ENCODE measurements at regions not wholly inside any gene's neighbourhood (a gene's known extent, or its start where the extent isn't known, plus 50 kb on each side); places are given as distances from the start of the nearest gene placed in this dataset.

- FAIRE-seq (no peak), DNase-seq (ENCODE audit: insufficient read length, low spot score) (no peak)
- TF ChIP-seq PAX5 (IDR thresholded peaks at IDR 0.05; ENCODE audit: insufficient read depth, low read length, severe bottlenecking) (no peak), TAF1 (IDR thresholded peaks at IDR 0.05; ENCODE audit: low read depth, low read length) (no peak), POU2F2 (IDR thresholded peaks at IDR 0.05; ENCODE audit: low read depth, low read length) (no peak), SPI1 (IDR thresholded peaks at IDR 0.05; ENCODE audit: low read depth, low read length) (no peak), POLR2AphosphoS5 (IDR thresholded peaks at IDR 0.05; ENCODE audit: low read depth, low read length) (no peak), POLR2A (IDR thresholded peaks at IDR 0.05; ENCODE audit: low read depth, low read length) (no peak)
These were observed 122.3 kb downstream of the SPATA31D1 start for GRCh38 chr9:82110881-82111280.

GRCh38 chr9:82115331-82115730, 126.8 kb downstream of the SPATA31D1 start:
- TF ChIP-seq SPI1 (IDR thresholded peaks at IDR 0.05; ENCODE audit: low read depth, low read length) (no peak), PAX5 (IDR thresholded peaks at IDR 0.05; ENCODE audit: insufficient read depth, low read length, severe bottlenecking) (no peak), TAF1 (IDR thresholded peaks at IDR 0.05; ENCODE audit: low read depth, low read length) (no peak), POLR2AphosphoS5 (IDR thresholded peaks at IDR 0.05; ENCODE audit: low read depth, low read length) (no peak), POU2F2 (IDR thresholded peaks at IDR 0.05; ENCODE audit: low read depth, low read length) (no peak), POLR2A (IDR thresholded peaks at IDR 0.05; ENCODE audit: low read depth, low read length) (no peak)
- FAIRE-seq (no peak), DNase-seq (ENCODE audit: insufficient read length, low spot score) (no peak)

DNA sequence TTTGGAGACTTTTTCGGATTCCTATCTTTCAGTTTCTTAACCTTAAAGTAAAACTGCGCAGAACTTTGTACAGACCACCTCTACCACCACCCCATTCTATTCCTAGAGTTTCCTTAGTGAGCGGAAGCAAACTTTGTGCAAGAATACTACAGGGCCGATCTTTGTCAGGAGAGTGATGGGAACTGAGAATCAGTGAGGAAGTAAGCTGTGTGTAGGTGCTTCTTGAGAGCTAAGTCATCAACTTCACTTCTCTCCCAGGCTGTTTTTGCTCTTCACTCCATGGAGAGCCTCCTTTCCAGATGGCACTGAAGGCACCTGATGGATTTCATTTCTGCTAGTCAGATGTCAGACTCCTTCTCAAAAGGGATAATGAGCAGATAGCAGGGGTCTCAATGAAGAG, 127.3 kb downstream of the SPATA31D1 start:
- DNase-seq (ENCODE audit: insufficient read length, low spot score) (no peak), FAIRE-seq (no peak)
- peak; percentile 32; the same call in 1 of the 2 replicates for TF ChIP-seq SPI1 (IDR thresholded peaks at IDR 0.05; ENCODE audit: low read depth, low read length)
- TF ChIP-seq POLR2AphosphoS5 (IDR thresholded peaks at IDR 0.05; ENCODE audit: low read depth, low read length): no peak

DNA sequence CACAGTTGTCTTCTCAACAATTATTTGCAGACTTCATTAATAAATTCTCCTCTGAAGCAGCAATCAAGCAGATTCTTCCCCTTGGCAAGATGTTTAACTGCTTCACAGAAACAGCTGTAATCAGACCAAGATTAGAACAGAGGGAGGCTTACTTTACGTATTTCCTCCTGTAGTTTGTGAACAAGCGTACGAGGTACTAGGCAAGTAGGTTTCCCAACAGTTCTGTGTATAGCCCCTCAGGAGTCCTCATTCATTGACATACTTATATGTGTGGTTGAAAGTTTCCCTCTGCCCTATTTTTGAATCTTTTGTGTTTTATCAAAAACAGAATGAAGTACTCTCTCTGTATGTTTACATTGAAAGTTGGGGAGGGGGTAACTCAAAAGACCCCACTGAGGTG, 128.0 kb downstream of the SPATA31D1 start:
- DNase-seq (ENCODE audit: insufficient read length, low spot score) (no peak), FAIRE-seq (no peak)
- TF ChIP-seq SPI1 (IDR thresholded peaks at IDR 0.05; ENCODE audit: low read depth, low read length) (no peak), POLR2AphosphoS5 (IDR thresholded peaks at IDR 0.05; ENCODE audit: low read depth, low read length) (no peak), POU2F2 (IDR thresholded peaks at IDR 0.05; ENCODE audit: low read depth, low read length) (no peak)

DNA sequence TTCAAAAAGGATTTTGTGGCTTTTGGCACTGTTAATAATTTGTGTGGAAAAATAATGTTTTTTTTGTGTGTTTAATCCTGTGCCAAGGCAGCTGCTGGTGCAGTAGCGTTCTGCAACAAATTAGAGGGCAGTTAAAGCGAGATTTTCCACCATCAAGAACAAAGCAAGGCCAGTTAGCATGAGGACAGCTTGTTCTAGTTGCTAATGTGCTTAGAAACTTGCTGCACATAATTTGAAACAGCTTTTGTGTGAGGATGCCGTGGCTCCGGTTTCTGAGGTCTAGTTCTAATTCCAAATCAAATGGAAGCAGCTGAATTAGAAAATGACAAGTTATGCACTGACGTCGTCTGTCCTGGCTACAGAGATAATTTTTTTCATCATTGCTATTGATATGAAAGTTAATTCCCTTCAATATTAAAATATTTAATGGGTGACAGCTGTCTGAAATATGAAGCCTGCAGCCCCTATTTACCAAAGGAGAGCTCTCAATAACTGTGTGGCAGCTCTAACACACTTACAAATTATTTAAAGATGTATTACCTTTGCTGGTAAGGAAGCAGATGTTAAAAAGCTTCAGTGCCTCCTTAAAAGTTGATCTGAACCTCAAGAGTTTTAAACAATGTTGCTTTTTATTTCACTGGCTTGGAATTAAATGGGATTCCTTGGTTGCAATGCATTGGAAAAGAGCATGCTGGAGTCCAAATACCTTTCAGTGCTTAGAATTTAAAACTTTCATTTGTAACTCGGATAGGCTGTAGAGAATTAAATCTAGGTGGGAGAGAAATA, 128.6 kb downstream of the SPATA31D1 start:
- DNase-seq (ENCODE audit: insufficient read length, low spot score) (no peak), FAIRE-seq (no peak)
- no peak for TF ChIP-seq TAF1 (IDR thresholded peaks at IDR 0.05; ENCODE audit: low read depth, low read length)
- no peak for TF ChIP-seq POLR2A (IDR thresholded peaks at IDR 0.05; ENCODE audit: low read depth, low read length)

- TF ChIP-seq PAX5 (IDR thresholded peaks at IDR 0.05; ENCODE audit: insufficient read depth, low read length, severe bottlenecking) (no peak), POU2F2 (IDR thresholded peaks at IDR 0.05; ENCODE audit: low read depth, low read length) (no peak), POLR2A (IDR thresholded peaks at IDR 0.05; ENCODE audit: low read depth, low read length) (no peak), TAF1 (IDR thresholded peaks at IDR 0.05; ENCODE audit: low read depth, low read length) (no peak), SPI1 (IDR thresholded peaks at IDR 0.05; ENCODE audit: low read depth, low read length) (no peak)
- FAIRE-seq (no peak), DNase-seq (ENCODE audit: insufficient read length, low spot score) (no peak)
These were observed 134.2 kb downstream of the SPATA31D1 start for GRCh38 chr9:82122731-82123130.

GRCh38 chr9:82124090-82124489, 135.5 kb downstream of the SPATA31D1 start:
- no peak for TF ChIP-seq TAF1 (IDR thresholded peaks at IDR 0.05; ENCODE audit: low read depth, low read length)
- TF ChIP-seq POLR2AphosphoS5 (IDR thresholded peaks at IDR 0.05; ENCODE audit: low read depth, low read length): no peak
- no peak for TF ChIP-seq POU2F2 (IDR thresholded peaks at IDR 0.05; ENCODE audit: low read depth, low read length)
- no peak for TF ChIP-seq SPI1 (IDR thresholded peaks at IDR 0.05; ENCODE audit: low read depth, low read length)
- no peak for TF ChIP-seq PAX5 (IDR thresholded peaks at IDR 0.05; ENCODE audit: insufficient read depth, low read length, severe bottlenecking)
- no peak for TF ChIP-seq POLR2A (IDR thresholded peaks at IDR 0.05; ENCODE audit: low read depth, low read length)
- no peak for DNase-seq (ENCODE audit: insufficient read length, low spot score)
- FAIRE-seq: no peak

DNA sequence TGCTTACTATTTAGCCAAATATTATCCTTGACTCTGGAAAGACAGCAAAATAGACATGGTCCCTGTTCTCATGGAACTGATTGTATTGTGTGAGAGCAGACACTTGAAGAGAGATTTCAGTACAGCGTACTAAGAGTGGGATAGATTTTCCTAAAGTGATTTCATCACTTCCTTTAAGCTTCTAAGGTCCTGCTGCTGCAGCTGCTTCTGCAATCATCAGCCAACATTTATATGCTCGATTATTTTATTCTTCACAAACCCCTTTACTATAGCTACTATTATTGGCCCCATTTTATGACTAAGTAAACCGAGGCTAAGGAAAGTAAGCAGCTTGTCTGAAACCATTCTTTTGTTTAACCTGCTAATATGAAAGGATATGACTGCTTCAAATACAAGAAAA, 137.7 kb downstream of the SPATA31D1 start:
- TF ChIP-seq POU2F2 (IDR thresholded peaks at IDR 0.05; ENCODE audit: low read depth, low read length) (no peak), POLR2AphosphoS5 (IDR thresholded peaks at IDR 0.05; ENCODE audit: low read depth, low read length) (no peak), POLR2A (IDR thresholded peaks at IDR 0.05; ENCODE audit: low read depth, low read length) (no peak), PAX5 (IDR thresholded peaks at IDR 0.05; ENCODE audit: insufficient read depth, low read length, severe bottlenecking) (no peak), TAF1 (IDR thresholded peaks at IDR 0.05; ENCODE audit: low read depth, low read length) (no peak), SPI1 (IDR thresholded peaks at IDR 0.05; ENCODE audit: low read depth, low read length) (no peak)
- DNase-seq (ENCODE audit: insufficient read length, low spot score) (no peak), FAIRE-seq (no peak)

- DNase-seq (ENCODE audit: insufficient read length, low spot score) (no peak), FAIRE-seq (peak; percentile 9)
- no peak for TF ChIP-seq POLR2A (IDR thresholded peaks at IDR 0.05; ENCODE audit: low read depth, low read length)
- TF ChIP-seq POU2F2 (IDR thresholded peaks at IDR 0.05; ENCODE audit: low read depth, low read length): no peak
- TF ChIP-seq TAF1 (IDR thresholded peaks at IDR 0.05; ENCODE audit: low read depth, low read length): no peak
- no peak for TF ChIP-seq SPI1 (IDR thresholded peaks at IDR 0.05; ENCODE audit: low read depth, low read length)
- TF ChIP-seq POLR2AphosphoS5 (IDR thresholded peaks at IDR 0.05; ENCODE audit: low read depth, low read length): no peak
- TF ChIP-seq PAX5 (IDR thresholded peaks at IDR 0.05; ENCODE audit: insufficient read depth, low read length, severe bottlenecking): no peak
These were observed 138.9 kb downstream of the SPATA31D1 start for GRCh38 chr9:82127465-82127864.

DNA sequence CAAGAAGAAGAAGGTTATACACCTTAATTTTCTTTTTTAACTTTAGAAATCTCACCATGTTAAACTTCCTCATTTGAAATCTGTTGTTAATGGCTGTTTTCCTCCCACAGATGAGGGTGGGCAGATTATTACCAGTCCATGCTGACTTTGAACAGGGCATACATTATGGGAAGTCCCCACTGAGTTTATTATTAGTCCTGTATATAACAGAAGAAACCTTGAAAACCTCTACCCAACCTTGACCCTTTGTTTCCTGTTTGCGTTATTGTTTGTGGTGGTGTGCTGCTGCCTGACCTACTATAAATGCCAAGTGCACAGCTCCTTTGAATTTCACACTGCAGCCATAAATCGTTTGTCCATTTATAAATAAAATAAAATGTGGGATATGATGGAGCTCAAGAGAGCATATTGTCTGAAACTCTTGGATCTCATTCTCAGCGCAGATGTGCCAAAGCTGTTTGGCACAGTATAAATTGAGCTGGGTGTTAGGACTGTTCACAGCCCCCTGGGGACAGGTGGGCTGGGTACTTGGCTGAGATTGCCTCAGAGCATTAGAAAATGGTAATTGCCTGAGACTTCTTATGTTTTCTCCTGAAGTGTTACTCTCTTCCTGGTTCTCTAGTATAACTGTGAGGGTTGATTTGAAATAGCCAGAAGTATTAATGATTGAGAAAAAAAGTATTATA, 139.6 kb downstream of the SPATA31D1 start:
- FAIRE-seq: peak; percentile 16
- DNase-seq (ENCODE audit: insufficient read length, low spot score): peak; percentile 21
- no peak for TF ChIP-seq POU2F2 (IDR thresholded peaks at IDR 0.05; ENCODE audit: low read depth, low read length)
- TF ChIP-seq POLR2A (IDR thresholded peaks at IDR 0.05; ENCODE audit: low read depth, low read length): no peak
- no peak for TF ChIP-seq POLR2AphosphoS5 (IDR thresholded peaks at IDR 0.05; ENCODE audit: low read depth, low read length)
- no peak for TF ChIP-seq TAF1 (IDR thresholded peaks at IDR 0.05; ENCODE audit: low read depth, low read length)
- no peak for TF ChIP-seq SPI1 (IDR thresholded peaks at IDR 0.05; ENCODE audit: low read depth, low read length)
- no peak for TF ChIP-seq PAX5 (IDR thresholded peaks at IDR 0.05; ENCODE audit: insufficient read depth, low read length, severe bottlenecking)

Measured in GM12891 (cell line).